ENCODE measurements at regions not wholly inside any gene's neighbourhood (a gene's known extent, or its start where the extent isn't known, plus 50 kb on each side); places are given as distances from the start of the nearest gene placed in this dataset.

DNA sequence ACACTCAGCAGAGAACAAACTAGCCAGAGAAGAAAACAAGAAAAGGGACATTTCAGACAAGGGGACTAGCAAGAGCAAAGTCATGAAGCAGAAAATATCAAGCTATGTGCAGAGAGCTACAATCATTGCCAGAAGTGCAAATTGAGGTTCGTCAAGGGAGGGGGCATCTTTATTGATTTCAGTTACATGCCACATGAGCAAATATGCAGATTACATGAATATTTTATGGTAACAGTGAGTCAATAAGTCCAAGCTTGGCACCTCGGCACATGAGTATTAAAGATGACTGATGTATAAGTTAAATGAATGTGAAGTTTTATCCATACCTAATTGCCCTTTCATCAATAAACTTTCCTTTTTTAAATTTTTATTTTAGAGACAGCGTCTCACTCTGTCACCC is 238.1 kb upstream of the DIAPH2 start:
- no peak for TF ChIP-seq CTCF (IDR thresholded peaks at IDR 0.05; ENCODE audit: insufficient read depth, low read depth, low read length)
- no peak for TF ChIP-seq EZH2 (IDR thresholded peaks at IDR 0.05; ENCODE audit: insufficient read depth, low read length)

Data from astrocyte (in vitro differentiated cells and primary cell).